ENCODE measurements at regions not wholly inside any gene's neighbourhood (a gene's known extent, or its start where the extent isn't known, plus 50 kb on each side); places are given as distances from the start of the nearest gene placed in this dataset.

DNA sequence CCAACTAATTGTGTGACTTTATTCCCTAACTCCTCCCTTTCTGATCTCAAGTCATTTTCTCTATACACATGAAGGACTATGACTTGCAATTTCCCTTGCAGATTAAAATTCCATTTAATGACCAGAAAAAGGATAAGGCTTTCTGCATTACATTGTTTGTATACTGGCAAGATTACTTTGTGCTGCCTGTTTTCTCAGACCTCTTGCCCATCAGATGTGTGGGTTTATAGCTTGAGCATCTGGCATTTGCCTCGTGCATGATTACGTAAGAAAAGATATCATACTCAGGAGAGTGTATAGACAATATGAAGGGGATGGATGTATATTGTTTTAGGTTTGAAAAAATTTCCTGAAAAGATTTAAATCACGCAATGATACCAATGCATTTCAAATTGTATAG, 593.8 kb upstream of the SLIT2 start:
- TF ChIP-seq, protein P1, sequence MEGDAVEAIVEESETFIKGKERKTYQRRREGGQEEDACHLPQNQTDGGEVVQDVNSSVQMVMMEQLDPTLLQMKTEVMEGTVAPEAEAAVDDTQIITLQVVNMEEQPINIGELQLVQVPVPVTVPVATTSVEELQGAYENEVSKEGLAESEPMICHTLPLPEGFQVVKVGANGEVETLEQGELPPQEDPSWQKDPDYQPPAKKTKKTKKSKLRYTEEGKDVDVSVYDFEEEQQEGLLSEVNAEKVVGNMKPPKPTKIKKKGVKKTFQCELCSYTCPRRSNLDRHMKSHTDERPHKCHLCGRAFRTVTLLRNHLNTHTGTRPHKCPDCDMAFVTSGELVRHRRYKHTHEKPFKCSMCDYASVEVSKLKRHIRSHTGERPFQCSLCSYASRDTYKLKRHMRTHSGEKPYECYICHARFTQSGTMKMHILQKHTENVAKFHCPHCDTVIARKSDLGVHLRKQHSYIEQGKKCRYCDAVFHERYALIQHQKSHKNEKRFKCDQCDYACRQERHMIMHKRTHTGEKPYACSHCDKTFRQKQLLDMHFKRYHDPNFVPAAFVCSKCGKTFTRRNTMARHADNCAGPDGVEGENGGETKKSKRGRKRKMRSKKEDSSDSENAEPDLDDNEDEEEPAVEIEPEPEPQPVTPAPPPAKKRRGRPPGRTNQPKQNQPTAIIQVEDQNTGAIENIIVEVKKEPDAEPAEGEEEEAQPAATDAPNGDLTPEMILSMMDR (IDR thresholded peaks at IDR 0.05; ENCODE audit: low read depth, low read length), result no peak
- DNase-seq (ENCODE audit: extremely low read depth, low read depth), result no peak

DNA sequence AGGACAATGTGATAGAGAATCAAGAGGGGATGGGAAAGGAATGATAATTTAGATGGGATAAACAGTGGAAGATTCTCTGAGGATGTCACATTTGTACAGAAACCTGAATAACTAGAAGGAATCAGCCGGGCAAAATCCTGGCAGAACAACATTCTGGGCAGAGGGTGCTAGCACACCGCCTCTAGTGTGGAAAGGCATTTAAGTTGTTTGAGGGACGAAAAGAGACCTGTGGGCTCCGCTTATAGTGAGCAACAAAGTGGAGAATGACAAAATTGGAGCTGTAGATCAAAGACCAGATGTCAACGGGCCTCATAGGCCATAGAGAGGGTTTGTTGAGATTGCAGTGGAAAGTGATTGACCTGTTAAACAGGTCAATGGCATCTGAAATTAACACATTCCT, 596.0 kb upstream of the SLIT2 start:
- TF ChIP-seq, protein P1 (IDR thresholded peaks at IDR 0.05; ENCODE audit: low read depth, low read length), result no peak
- DNase-seq (ENCODE audit: extremely low read depth, low read depth), result no peak

DNA sequence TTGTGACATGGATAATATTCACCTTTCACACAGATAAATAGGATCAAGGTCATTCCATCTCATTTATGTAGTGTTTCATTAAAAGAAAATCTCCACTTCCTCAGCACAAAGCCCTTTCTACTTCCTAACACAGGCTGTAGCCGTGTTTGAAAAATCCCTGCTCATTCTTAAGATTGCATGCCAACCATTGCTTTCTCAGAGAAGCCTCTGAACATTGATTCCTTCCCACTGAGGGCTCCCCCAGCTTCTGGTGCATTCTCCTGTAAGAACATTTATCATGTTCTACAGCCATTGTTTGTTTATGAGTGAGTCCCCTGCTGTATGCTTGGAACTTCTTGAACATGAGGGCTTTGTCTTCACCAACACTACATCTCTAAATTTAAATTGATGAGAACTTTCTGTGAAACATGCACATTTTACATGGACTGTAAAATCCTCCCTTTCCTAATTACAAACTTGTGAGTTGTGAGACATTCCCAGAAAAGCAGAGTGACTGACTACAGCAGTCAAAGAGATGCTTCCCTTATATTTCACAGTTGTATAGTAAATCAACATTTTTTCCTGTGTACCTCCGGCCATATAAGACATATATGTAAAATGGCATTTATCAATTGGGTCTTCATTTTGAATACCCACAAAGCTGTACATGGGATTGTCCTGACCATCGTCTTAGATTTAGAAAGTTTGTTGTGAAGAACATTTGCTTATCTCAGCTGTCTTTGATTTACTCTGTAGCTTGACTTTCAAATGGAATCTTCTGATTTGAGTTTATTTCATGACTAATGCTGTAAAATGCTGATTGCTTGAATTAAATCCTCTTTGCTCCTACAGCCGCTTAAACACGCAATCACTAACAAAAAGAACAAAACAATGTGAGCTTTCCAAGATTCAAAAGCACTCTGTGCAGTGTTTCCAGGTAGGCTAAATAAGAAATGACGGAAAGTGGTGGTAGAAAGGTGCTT, 600.5 kb upstream of the SLIT2 start:
- DNase-seq (ENCODE audit: extremely low read depth, low read depth), result peak; percentile 20
- TF ChIP-seq, protein P1 (IDR thresholded peaks at IDR 0.05; ENCODE audit: low read depth, low read length), result no peak

DNA sequence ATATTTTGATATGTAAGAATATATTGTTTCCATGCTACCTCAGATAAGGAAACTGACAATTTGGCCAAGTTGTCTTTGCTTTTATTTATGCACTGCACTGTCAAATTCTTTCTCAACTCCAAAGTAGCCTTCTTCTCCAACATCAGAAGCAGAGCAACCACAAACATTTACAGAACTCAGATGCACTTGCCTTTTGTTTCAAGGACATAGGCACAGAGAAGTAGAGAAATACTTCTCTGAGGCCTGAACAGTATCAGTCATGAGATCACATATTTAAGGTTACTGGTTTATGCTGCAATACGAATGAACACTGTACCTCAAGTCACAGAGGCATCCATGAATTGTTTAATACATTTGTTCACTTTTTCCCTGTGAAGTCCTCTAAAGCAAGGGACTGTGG, 606.1 kb upstream of the SLIT2 start:
- no peak for DNase-seq (ENCODE audit: extremely low read depth, low read depth)
- TF ChIP-seq, protein P1 (IDR thresholded peaks at IDR 0.05; ENCODE audit: low read depth, low read length), result no peak

DNA sequence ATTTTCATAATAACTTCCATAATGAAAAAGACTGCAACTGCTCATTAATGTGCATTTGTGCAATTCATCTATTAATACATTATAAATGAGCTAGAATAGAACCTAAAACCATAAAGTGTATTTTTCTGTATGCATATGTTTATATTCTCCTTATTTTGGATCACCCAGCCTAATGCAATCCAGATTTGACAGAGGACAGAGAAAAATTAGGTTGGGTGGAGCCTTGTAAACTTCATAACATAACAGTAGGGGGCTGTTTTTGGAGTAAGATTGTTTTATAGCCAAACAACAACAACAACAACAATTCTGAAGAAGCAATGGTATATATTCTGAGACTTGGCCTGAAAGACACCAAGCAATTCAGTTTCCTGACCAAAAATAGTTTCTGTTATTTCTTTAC, 615.3 kb upstream of the SLIT2 start:
- DNase-seq (ENCODE audit: extremely low read depth, low read depth), result no peak
- TF ChIP-seq, protein P1 (IDR thresholded peaks at IDR 0.05; ENCODE audit: low read depth, low read length), result no peak

DNA sequence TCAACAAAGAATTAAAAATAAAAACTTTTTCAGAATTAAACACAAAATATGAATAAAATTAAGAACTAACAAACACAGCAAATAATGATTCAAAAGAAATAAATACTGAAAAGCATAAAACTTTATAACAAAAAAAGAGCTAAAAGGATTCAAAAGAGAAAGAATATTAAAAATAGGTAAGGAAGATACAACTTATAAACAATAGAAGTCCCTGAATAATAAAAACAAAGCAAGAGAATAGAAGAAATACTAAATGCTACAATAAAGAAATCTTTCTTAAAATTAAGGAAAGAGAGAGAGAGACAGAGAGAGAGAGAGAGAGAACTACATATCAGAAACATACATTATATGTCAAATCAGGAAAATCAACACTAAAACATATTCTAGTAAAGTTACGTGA, 619.9 kb upstream of the SLIT2 start:
- no peak for DNase-seq (ENCODE audit: extremely low read depth, low read depth)
- TF ChIP-seq, protein P1 (IDR thresholded peaks at IDR 0.05; ENCODE audit: low read depth, low read length), result no peak

DNA sequence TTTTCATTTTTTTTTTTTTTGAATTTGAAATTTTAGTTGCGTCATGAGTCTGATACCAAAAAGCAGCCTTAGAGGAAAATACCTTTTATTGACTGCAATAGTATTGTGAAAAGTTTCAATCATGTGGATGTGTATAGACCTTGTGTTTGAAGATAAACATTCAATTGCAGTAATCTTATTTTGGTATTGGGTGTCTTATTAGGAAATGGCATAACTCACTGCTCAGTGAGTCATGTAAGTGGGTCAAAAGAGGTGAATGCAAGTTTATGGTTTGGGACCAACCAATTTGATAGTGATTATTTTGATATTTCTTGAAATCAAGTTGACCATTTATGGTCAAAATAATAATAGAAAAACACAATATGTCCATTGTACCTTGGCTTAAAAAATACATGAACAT, 627.8 kb upstream of the SLIT2 start:
- TF ChIP-seq, protein P1 (IDR thresholded peaks at IDR 0.05; ENCODE audit: low read depth, low read length), result no peak
- no peak for DNase-seq (ENCODE audit: extremely low read depth, low read depth)

All from AG09319 (cell line).